GM21529 (cell line): ENCODE measurements at regions not wholly inside any gene's neighbourhood (a gene's known extent, or its start where the extent isn't known, plus 50 kb on each side); places are given as distances from the start of the nearest gene placed in this dataset.

Experiments used
- ATAC-seq: cut with Tn5 transposase; IDR thresholded peaks from one replicate; pipeline ENCODE4 v1.9.1; 2021; ENCODE audit not compliant: unreplicated experiment

DNA sequence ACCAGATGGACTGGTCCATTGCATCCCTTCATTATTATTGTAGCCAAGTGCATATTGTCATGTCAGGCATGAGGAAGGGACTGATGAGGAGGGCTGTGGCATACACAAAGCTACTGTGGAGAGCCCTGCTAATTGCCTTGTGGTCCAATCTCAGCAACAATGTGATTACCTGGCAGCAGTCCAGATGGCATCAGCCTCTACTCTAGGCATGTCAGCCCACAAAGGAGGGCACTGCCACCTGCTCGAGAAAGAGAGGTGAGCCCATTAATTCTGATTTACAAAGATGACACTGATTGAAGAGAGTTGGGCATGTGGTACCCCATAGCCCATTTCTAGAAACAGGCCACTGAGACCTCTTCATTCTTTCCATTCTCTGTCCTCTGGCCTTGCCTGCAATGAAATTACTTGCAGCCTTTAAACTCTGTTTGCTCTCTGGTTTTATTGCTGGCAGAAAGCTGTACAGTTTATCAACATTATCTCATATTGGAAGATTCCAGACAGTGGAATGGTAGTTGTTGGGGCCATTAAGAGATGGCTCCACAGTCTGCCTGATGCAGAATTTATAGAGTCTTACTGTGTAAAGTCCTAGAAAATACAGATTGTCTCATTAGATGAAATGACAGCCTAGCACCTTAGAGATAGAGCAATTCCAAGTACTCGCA is 307.7 kb downstream of the ARPP21 start:
- ATAC-seq: peak; percentile 24

GRCh38 chr3:35950021-35950420 is 310.7 kb downstream of the ARPP21 start:
- no peak for ATAC-seq

- ATAC-seq: no peak
These were observed 315.1 kb downstream of the ARPP21 start for GRCh38 chr3:35954413-35954812.

GRCh38 chr3:35965908-35966307 is 326.6 kb downstream of the ARPP21 start:
- peak; percentile 56 for ATAC-seq

GRCh38 chr3:35966629-35967464 is 327.5 kb downstream of the ARPP21 start:
- ATAC-seq: no peak

DNA sequence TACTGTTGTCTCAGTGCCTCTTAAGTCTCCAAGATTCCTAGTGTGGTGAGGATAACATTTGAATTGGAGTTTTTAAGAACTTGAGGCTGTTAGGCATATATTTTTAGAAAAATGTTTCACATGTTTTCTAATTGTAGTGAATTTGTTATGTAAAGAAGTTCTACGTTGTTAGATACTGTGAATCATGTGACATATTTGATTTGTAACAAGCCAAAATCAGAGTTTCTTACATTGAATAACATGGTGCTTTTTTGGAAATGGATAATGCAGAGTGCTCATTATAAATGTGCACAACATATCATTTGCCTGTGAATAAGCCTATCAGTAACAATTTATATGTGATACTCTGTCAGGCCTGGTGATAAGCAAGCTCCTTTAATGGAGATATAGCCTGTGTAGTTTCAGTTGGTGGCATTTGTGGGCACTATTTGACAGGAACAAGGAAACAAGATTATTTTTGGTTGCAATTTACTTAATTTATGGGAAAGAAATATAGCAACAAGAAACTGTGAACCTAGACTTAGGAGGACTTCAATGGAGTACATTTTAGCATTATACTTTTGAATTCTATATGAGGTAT is 328.8 kb downstream of the ARPP21 start:
- no peak for ATAC-seq

GRCh38 chr3:35969406-35969805 is 330.1 kb downstream of the ARPP21 start:
- ATAC-seq: no peak

DNA sequence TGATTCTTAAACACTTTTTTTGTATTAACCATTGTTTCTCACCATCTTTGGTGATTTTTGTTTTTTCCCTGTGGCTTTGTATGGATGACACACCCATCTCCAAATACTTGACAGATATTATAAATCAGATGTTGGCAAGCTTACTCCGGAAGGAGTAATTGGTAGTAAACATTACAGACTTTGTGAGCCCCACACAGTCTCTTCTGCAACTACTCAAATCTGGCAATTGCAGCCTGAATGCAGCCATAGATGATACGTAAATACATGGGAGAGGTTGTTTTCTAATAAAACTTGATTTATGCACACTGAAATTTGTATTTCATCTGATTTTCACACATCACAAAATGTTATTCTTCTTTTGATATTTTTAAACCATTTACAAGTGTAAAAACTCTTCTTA is 331.5 kb downstream of the ARPP21 start:
- ATAC-seq: no peak

- no peak for ATAC-seq
These were observed 332.4 kb downstream of the ARPP21 start for GRCh38 chr3:35971686-35972085.

GRCh38 chr3:35974872-35975271 is 335.5 kb downstream of the ARPP21 start:
- ATAC-seq: no peak

GRCh38 chr3:35986161-35986560 is 346.8 kb downstream of the ARPP21 start:
- no peak for ATAC-seq

GRCh38 chr3:35987386-35987785 is 348.1 kb downstream of the ARPP21 start:
- ATAC-seq: no peak

- no peak for ATAC-seq
These were observed 352.7 kb downstream of the ARPP21 start for GRCh38 chr3:35992041-35992440.

DNA sequence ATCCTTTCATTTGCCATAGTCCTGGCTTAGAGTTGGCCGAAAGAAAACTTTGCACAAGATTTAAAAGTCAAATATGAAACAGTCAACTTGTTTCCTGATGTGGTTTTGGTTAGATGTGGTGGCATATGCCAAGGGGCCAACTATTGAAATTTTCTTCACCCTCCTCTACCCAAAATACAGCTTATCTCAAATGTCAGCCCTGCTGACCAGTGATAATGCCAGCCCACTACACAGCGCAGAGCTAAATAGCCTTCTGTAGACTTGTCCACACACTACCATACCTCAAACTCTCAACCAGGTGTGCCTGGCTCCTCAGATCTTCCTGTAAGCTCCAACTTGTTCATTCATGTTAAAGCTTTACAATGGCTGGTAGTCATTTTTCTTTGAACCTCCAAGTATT is 368.5 kb upstream of the STAC start:
- no peak for ATAC-seq

- no peak for ATAC-seq
These were observed 366.9 kb upstream of the STAC start for GRCh38 chr3:36013425-36013824.

DNA sequence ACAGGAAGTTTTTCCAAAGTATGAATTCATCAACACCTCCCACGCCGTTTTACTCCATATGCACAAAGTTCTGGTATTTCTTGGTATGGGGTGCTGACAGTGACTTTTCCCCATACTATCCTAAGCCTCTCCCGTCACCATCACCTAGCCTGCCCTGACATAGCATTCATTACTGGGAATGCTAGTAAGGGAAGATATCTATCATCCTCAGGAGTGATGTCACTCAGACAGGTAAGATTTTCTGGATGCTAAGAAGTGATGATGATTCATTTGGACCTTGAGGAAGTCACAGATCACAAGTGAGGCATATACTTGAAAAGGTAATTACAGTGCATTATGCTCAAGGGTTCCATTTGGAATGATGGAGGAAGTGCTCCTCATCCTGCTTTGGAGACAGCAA is 355.1 kb upstream of the STAC start:
- no peak for ATAC-seq

DNA sequence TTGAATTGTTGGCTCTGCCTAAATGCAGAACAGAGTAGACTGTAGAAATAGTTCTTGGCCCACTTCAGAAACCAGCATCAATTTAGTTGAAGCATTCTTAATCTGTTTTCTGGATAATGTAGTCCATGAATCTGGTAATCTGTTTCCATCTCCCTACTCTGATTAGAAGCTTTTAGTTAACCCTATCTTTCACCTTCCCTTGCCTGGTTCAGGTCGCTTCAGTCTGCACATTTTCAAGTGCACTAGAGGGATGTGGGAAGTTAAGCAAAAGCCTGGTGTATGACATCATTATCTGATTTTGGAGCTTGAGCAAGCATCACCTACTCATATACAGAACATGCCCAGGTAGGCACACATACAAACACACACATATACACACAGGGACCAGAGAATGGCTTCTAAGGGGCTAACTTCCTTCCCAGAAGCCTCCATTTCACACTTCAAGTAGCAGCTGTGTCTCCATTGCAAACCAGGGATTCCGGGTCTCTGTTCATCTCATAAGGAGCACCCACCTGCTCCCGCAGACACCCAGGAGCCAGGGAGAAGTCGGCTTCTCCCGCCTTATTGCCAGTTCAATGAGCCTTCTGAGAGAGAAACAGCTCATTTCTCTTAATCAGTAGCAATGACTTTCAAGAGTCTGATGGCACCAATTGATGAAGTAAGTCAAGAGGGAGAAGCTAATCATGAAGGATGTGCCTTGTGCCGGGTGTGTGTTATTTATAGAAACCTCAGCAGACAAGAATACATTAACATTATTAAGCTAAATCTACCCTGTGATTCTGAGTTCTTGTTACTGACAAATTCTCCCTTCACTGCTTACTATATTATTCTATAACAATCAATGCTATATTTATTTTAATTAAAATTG is 347.9 kb upstream of the STAC start:
- no peak for ATAC-seq

DNA sequence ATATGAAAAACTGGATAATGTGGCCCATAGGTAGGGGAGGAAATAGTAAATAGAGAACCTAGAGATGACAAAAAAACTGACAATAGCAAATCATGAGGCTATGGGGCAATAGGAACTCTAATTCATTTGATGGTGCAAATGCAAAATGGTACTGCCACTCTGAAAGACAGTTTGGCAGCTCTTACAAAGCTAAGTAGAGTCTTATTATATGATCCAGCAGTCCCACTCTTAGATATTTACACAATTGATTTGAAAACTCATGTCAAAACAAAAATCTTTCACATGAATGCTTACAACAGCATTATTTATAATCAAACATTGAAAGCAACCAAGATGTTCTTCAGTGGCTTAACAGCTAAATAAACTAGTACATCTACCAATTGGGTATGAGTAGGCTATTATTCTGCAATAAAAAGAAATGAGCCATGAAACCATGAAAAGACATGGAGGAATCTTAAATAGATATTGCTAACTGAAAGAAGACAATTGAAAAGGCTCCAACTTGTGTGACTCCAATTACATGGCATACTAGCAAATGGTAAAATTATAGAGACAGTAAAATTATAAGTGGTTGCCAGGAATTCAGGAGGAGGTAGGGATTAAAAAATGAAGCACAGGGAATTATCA is 321.8 kb upstream of the STAC start:
- no peak for ATAC-seq

- ATAC-seq: no peak
These were observed 319.4 kb upstream of the STAC start for GRCh38 chr3:36060950-36061349.

- no peak for ATAC-seq
These were observed 316.3 kb upstream of the STAC start for GRCh38 chr3:36063992-36064391.

DNA sequence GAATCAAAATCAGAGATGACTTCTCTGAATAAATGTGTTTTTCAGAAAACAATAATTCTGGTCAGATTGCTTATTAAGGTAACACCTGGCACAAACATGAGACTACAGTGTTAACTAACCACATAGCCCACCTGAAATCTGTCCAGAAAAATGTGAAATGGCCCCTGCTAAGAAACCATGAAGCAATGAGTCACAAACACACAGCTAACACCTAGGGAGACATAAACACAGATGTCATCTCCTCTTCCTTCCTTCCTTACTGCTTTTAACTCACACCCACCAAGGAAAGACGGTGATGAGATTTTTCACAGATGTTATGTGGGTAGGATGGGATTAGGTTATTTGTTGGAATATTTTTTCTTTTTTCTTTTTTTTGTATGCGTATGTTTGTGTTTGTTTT is 315.0 kb upstream of the STAC start:
- no peak for ATAC-seq
